Calu3 (cell line): ENCODE measurements at regions not wholly inside any gene's neighbourhood (a gene's known extent, or its start where the extent isn't known, plus 50 kb on each side); places are given as distances from the start of the nearest gene placed in this dataset.

Experiments
- BruUV-seq: library from RNA; stranded (reverse); fragments of 400-500 nt; replicated peaks from 2 replicates; lab custom pipeline; 2021; lab: Mats Ljungman, UMichigan
- CTCF ChIA-PET: fragments of 300-600 bp; sonication (Branson Sonifier 250); formaldehyde crosslinking; loops from one replicate; lab custom pipeline; 2022; ENCODE audit warnings: antibody characterized with exemption; lab: Charles Lee
- DNase-seq: peaks from one replicate; pipeline ENCODE4 v3.0.0; 2022
- H3K27ac Mint-ChIP-seq: one replicate; pipeline ENCODE4 v1.8.0; 2022; ENCODE audit warnings: mixed read lengths; ENCODE audit not compliant: unreplicated experiment
- H3K27me3 Mint-ChIP-seq: one replicate; pipeline ENCODE4 v1.8.0; 2022; ENCODE audit warnings: mixed read lengths; ENCODE audit not compliant: unreplicated experiment
- H3K36me3 Mint-ChIP-seq: one replicate; pipeline ENCODE4 v1.8.0; 2022; ENCODE audit warnings: mild to moderate bottlenecking, moderate library complexity, mixed read lengths; ENCODE audit not compliant: insufficient read depth, unreplicated experiment
- H3K4me1 Mint-ChIP-seq: one replicate; pipeline ENCODE4 v1.8.0; 2022; ENCODE audit warnings: mild to moderate bottlenecking, low read depth, mixed read lengths; ENCODE audit not compliant: unreplicated experiment
- H3K4me3 Mint-ChIP-seq: one replicate; pipeline ENCODE4 v1.8.0; 2022; ENCODE audit warnings: mild to moderate bottlenecking, low read depth, moderate library complexity, mixed read lengths; ENCODE audit not compliant: unreplicated experiment
- H3K9me3 Mint-ChIP-seq: one replicate; pipeline ENCODE4 v1.8.0; 2022; ENCODE audit warnings: low read depth, mixed read lengths; ENCODE audit not compliant: unreplicated experiment
- CTCF ChIP-seq: fragments of 200-600 bp; IDR thresholded peaks from one replicate; pipeline ENCODE4 v1.8.0; 2022; ENCODE audit warnings: antibody characterized with exemption; ENCODE audit not compliant: unreplicated experiment
- intact Hi-C: fragments of 100-400 bp; cut with micrococcal nuclease; formaldehyde crosslinking; loops from one replicate; pipeline ENCODE4 v1.10.0; 2022; ENCODE audit not compliant: unreplicated experiment

GRCh38 chr2:180927030-180927686 lies 53.2 kb upstream of the UBE2E3 start:
- intact Hi-C loops, result no loop called here
- H3K27ac Mint-ChIP-seq, result no peak overlapping the region
- H3K4me3 Mint-ChIP-seq, result no peak overlapping the region
- CTCF ChIA-PET, result no interaction called here
- H3K4me1 Mint-ChIP-seq, result peaks cover 11% of the 10 kb centered on the region
- H3K27me3 Mint-ChIP-seq, result no peaks in the 10 kb centered on the region
- DNase-seq, result no peak
- TF ChIP-seq CTCF, result no peak
- no peaks in the 10 kb centered on the region for H3K36me3 Mint-ChIP-seq
- H3K9me3 Mint-ChIP-seq, result no peaks in the 10 kb centered on the region
- no TSS peak for BruUV-seq

GRCh38 chr2:180925700-180926099 lies 54.7 kb upstream of the UBE2E3 start:
- H3K9me3 Mint-ChIP-seq, result no peaks in the 10 kb centered on the region
- BruUV-seq, result no TSS peak

GRCh38 chr2:180924063-180924462 lies 56.3 kb upstream of the UBE2E3 start:
- H3K36me3 Mint-ChIP-seq, result no peaks in the 10 kb centered on the region
- H3K27ac Mint-ChIP-seq, result no peak overlapping the region
- intact Hi-C loops, result no loop called here

More at GRCh38 chr2:180925700-180926099, 54.7 kb upstream of the UBE2E3 start:
- DNase-seq, result no peak
- TF ChIP-seq CTCF, result no peak
- CTCF ChIA-PET, result no interaction called here
- intact Hi-C loops, result no loop called here
- peaks cover 11% of the 10 kb centered on the region for H3K4me1 Mint-ChIP-seq
- no peaks in the 10 kb centered on the region for H3K27me3 Mint-ChIP-seq
- no peaks in the 10 kb centered on the region for H3K36me3 Mint-ChIP-seq
- no peak overlapping the region for H3K27ac Mint-ChIP-seq
- H3K4me3 Mint-ChIP-seq, result no peak overlapping the region

GRCh38 chr2:180910831-180911665 lies 69.4 kb upstream of the UBE2E3 start:
- Mint-ChIP-seq H3K27ac (no peak overlapping the region), H3K4me3 (no peak overlapping the region)
- no TSS peak for BruUV-seq

More at GRCh38 chr2:180924063-180924462, 56.3 kb upstream of the UBE2E3 start:
- BruUV-seq, result no TSS peak
- TF ChIP-seq CTCF, result no peak
- Mint-ChIP-seq H3K4me3 (no peak overlapping the region), H3K4me1 (peaks cover 11% of the 10 kb centered on the region), H3K9me3 (no peaks in the 10 kb centered on the region), H3K27me3 (no peaks in the 10 kb centered on the region)
- CTCF ChIA-PET, result interaction anchor here (0.6 kb wide), 1 partner anchor 53 kb away, joined by 3 read pairs; no protein-coding TSS in a partner anchor
- DNase-seq, result no peak

More at GRCh38 chr2:180910831-180911665, 69.4 kb upstream of the UBE2E3 start:
- DNase-seq, result no peak
- CTCF ChIA-PET, result interaction anchor here (1.5 kb wide), 1 partner anchor 197 kb away, joined by 3 read pairs; no protein-coding TSS in a partner anchor
- Mint-ChIP-seq H3K36me3 (no peaks in the 10 kb centered on the region), H3K27me3 (no peaks in the 10 kb centered on the region), H3K4me1 (peaks cover 8% of the 10 kb centered on the region), H3K9me3 (no peaks in the 10 kb centered on the region)
- TF ChIP-seq CTCF, result no peak
- intact Hi-C loops, result no loop called here
